Transverse colon (tissue), 4 donors: ENCODE measurements at regions not wholly inside any gene's neighbourhood (a gene's known extent, or its start where the extent isn't known, plus 50 kb on each side); places are given as distances from the start of the nearest gene placed in this dataset.

ENCODE experiments used
- POLR2A ChIP-seq: fragments of 450-650 bp; IDR thresholded peaks from one replicate; pipeline ENCODE4 v1.6.1; 2016; ENCODE audit warnings: antibody characterized with exemption, mild to moderate bottlenecking, moderate library complexity
- POLR2AphosphoS5 ChIP-seq, 3 donors: sonication (generic); formaldehyde crosslinking; IDR thresholded peaks; one replicate each; pipeline ENCODE4 v1.6.1; 2016; ENCODE audit warnings: antibody characterized with exemption in 3 of 3
- TF ChIP-seq, protein P1 (sequence below), 5 experiments: fragments of 200-600 bp in 3 of 5; fragments of 450-650 bp in 2 of 5; sonication (generic) in 3 of 5; IDR thresholded peaks; 1 replicate in 2 of 5; 2 replicates in 3 of 5; pipeline ENCODE4 v1.5.1; 2016 to 2017; ENCODE audit warnings: antibody characterized with exemption in 5 of 5, inconsistent platforms in 3 of 5, mild to moderate bottlenecking in 2 of 5, moderate library complexity in 1 of 5

DNA sequence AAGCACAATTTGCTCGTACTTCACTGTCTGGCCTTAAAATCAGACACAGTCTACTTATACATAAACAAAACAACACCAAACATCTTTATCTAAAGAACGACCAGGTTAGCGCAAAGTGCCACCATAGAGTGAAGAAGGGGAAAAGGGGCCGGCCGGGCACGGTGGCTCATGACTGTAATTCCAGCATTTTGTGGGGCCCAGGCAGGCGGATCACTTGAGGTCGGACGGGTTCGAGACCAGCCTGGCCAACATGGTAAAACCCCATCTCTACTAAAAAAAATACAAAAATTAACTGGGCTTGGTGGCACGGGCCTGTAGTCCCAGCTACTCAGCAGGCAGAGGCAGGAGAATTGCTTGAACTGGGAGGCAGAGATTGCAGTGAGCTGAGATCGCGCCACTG is 118.5 kb upstream of the RIOK3 start:
- TF ChIP-seq, protein P1, sequence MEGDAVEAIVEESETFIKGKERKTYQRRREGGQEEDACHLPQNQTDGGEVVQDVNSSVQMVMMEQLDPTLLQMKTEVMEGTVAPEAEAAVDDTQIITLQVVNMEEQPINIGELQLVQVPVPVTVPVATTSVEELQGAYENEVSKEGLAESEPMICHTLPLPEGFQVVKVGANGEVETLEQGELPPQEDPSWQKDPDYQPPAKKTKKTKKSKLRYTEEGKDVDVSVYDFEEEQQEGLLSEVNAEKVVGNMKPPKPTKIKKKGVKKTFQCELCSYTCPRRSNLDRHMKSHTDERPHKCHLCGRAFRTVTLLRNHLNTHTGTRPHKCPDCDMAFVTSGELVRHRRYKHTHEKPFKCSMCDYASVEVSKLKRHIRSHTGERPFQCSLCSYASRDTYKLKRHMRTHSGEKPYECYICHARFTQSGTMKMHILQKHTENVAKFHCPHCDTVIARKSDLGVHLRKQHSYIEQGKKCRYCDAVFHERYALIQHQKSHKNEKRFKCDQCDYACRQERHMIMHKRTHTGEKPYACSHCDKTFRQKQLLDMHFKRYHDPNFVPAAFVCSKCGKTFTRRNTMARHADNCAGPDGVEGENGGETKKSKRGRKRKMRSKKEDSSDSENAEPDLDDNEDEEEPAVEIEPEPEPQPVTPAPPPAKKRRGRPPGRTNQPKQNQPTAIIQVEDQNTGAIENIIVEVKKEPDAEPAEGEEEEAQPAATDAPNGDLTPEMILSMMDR (IDR thresholded peaks at IDR 0.05) = no peak
- TF ChIP-seq POLR2A (no peak), POLR2AphosphoS5 (IDR thresholded peaks at IDR 0.05) (no peak)
